Retinal pigment epithelial cell (primary cell): ENCODE measurements at regions not wholly inside any gene's neighbourhood (a gene's known extent, or its start where the extent isn't known, plus 50 kb on each side); places are given as distances from the start of the nearest gene placed in this dataset.

Source experiments
- DNase-seq: peaks from one replicate; pipeline ENCODE4 v3.0.0-alpha.2; 2010; ENCODE audit warnings: low read depth
- H3K4me3 ChIP-seq: 2 replicates; pipeline ENCODE4 v1.5.1; 2011; ENCODE audit warnings: mild to moderate bottlenecking, low read length, control low read depth, moderate library complexity
- CTCF ChIP-seq: conservative IDR thresholded peaks from 2 replicates; pipeline ENCODE4 v1.5.1; 2011; ENCODE audit warnings: low read depth, low read length, control low read depth, inconsistent platforms

- DNase-seq: no peak
- no peak for TF ChIP-seq CTCF
- no peak overlapping the region for H3K4me3 ChIP-seq
Measured at GRCh38 chr1:47631411-47631995, 193.7 kb downstream of the FOXD2 start.

GRCh38 chr1:47635111-47635510 lies 197.3 kb downstream of the FOXD2 start:
- no peak for DNase-seq
- H3K4me3 ChIP-seq: no peak overlapping the region
- TF ChIP-seq CTCF: no peak

DNA sequence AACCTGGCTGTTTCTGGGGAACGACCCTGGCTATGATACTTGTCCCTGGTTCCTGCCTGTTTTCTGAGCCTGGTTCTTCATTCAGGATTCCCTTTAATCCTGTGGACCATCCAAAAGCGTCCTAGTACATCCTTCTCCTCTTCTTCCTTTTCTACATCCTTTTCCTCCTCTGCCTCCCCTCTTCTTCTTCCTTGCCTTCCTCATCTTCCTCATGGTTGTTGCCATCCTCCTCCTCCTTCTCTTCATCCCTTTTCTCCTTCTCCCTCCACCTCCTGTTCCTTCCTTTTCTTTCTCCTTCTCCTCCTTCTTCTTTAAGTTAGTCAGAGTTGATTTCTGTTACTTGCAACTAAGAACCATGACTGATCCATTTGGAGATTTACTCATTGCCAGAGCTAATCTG lies 197.8 kb downstream of the FOXD2 start:
- TF ChIP-seq CTCF: no peak
- DNase-seq: no peak
- no peak overlapping the region for H3K4me3 ChIP-seq

DNA sequence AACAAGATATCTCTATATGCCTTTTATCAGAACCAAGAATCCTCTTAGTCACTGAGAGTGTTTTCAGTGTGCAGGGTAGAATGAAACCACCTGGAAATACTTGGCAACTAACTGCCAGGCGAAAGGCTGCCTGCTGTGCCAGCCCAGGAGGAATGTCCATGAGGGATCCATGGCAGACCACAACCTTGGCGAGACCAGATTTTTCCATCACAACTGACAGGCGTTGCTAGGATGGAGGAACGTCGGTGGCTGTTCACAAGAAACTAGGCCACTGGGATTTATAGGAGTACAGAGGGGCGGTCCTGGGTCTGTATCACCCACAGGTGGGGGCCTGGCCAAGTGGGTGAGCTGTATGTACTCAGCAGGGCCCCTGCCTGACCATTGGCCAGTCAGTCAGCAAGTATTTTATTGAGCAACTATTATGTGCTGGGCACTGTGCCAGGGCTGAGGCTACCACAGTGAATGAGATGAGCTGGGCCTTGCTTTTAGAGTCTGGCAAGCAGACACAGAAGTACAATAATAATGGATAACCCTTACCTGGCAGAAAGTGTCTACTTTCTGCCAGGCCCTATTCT lies 199.4 kb downstream of the FOXD2 start:
- DNase-seq: no peak
- H3K4me3 ChIP-seq: no peak overlapping the region
- no peak for TF ChIP-seq CTCF

GRCh38 chr1:47638240-47638639 lies 200.4 kb downstream of the FOXD2 start:
- no peak overlapping the region for H3K4me3 ChIP-seq
- no peak for DNase-seq
- no peak for TF ChIP-seq CTCF

GRCh38 chr1:47638713-47639112 lies 200.9 kb downstream of the FOXD2 start:
- no peak overlapping the region for H3K4me3 ChIP-seq
- DNase-seq: no peak
- no peak for TF ChIP-seq CTCF
